WTC11 (cell line): ENCODE measurements at regions not wholly inside any gene's neighbourhood (a gene's known extent, or its start where the extent isn't known, plus 50 kb on each side); places are given as distances from the start of the nearest gene placed in this dataset.

Experiments
- ETV6 ChIP-seq: sonication (generic); formaldehyde crosslinking; IDR thresholded peaks from 2 replicates; pipeline ENCODE4 v1.8.1; 2022; ENCODE audit warnings: mild to moderate bottlenecking, missing genetic modification reagents
- FOXP1 ChIP-seq: sonication (generic); formaldehyde crosslinking; IDR thresholded peaks from 2 replicates; pipeline ENCODE4 v1.8.0; 2022; ENCODE audit warnings: missing genetic modification reagents, mild to moderate bottlenecking, moderate library complexity, borderline replicate concordance
- GABPB1 ChIP-seq: sonication (generic); formaldehyde crosslinking; IDR thresholded peaks from 2 replicates; pipeline ENCODE4 v1.8.1; 2023; ENCODE audit warnings: mild to moderate bottlenecking, missing genetic modification reagents
- GTF2I ChIP-seq: fragments of 250-450 bp; sonication (Bioruptor Pico); conservative IDR thresholded peaks from 2 replicates; pipeline ENCODE4 v1.4.0; 2021; ENCODE audit warnings: mild to moderate bottlenecking
- NR1H2 ChIP-seq: sonication (generic); formaldehyde crosslinking; IDR thresholded peaks from 2 replicates; pipeline ENCODE4 v1.9.0; 2021; ENCODE audit warnings: mild to moderate bottlenecking, moderate library complexity, missing genetic modification reagents
- SP1 ChIP-seq: sonication (generic); formaldehyde crosslinking; conservative IDR thresholded peaks from 2 replicates; pipeline ENCODE4 v1.8.1; 2022; ENCODE audit warnings: missing genetic modification reagents
- TF ChIP-seq, protein P1 (sequence below): fragments of 200-600 bp; IDR thresholded peaks from 2 replicates; pipeline ENCODE4 v1.8.0; 2022; ENCODE audit warnings: antibody characterized with exemption
- TF ChIP-seq, protein P2 (sequence below): sonication (generic); formaldehyde crosslinking; IDR thresholded peaks from 2 replicates; pipeline ENCODE4 v1.8.1; 2023; ENCODE audit warnings: mild to moderate bottlenecking, missing genetic modification reagents, borderline replicate concordance
- TF ChIP-seq, protein P3 (sequence below): sonication (generic); formaldehyde crosslinking; conservative IDR thresholded peaks from 2 replicates; pipeline ENCODE4 v1.8.1; 2022; ENCODE audit warnings: mild to moderate bottlenecking, missing genetic modification reagents
- TF ChIP-seq, protein P4 (sequence below): sonication (generic); formaldehyde crosslinking; IDR thresholded peaks from 2 replicates; pipeline ENCODE4 v1.8.1; 2023; ENCODE audit warnings: mild to moderate bottlenecking, missing genetic modification reagents

DNA sequence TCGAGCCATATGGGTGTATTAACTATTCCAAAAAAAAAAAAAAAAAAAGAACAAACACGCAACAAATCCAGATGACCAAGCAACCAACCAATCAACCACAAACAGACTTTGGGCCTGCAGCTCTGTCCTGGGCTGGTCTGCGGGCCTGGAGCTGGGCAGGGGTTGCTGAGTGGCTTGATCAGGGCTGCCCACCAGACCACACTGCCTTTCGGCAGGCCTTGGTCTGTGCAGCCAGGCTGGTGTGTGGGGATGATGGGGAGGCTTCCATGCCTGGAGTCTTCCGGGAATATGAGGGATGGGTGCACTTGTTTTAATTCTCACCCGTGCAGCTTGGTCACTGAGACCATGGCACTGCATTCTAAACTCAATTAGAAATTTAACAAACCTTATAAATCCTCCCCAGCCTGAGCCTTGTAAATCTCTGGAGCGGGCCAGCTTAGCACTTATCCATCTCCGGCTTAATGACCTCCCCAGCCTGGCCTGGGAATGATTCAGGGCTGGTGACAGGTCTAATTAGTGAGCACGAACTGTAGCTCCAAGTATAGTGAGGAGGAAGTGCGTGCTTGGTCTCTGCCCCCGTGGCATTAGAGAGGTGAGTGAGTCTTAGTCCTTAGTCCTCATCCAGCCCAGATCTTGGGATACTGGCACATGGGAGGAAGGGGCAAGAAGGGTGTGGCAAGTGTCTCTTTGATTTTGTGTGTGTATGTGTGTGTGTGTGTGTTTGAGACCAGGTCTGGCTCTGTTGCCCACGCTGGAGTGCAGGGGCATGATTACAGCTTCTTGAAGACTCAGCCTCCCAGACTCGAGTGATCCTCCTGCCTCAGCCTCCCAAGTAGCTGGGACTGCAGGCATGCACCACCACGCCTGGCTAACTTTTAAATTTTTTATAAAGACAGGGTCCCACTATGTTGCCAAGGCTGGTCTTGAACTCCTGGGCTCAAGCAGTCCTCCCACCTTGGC is 74.6 kb upstream of the CSF3R start:
- TF ChIP-seq GABPB1 (no peak), NR1H2 (CRISPR knock-in tag) (no peak), GTF2I (no peak), FOXP1 (CRISPR knock-in tag) (no peak), ETV6 (CRISPR knock-in tag) (no peak), SP1 (CRISPR knock-in tag) (no peak)
- TF ChIP-seq, protein P1, sequence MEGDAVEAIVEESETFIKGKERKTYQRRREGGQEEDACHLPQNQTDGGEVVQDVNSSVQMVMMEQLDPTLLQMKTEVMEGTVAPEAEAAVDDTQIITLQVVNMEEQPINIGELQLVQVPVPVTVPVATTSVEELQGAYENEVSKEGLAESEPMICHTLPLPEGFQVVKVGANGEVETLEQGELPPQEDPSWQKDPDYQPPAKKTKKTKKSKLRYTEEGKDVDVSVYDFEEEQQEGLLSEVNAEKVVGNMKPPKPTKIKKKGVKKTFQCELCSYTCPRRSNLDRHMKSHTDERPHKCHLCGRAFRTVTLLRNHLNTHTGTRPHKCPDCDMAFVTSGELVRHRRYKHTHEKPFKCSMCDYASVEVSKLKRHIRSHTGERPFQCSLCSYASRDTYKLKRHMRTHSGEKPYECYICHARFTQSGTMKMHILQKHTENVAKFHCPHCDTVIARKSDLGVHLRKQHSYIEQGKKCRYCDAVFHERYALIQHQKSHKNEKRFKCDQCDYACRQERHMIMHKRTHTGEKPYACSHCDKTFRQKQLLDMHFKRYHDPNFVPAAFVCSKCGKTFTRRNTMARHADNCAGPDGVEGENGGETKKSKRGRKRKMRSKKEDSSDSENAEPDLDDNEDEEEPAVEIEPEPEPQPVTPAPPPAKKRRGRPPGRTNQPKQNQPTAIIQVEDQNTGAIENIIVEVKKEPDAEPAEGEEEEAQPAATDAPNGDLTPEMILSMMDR, result no peak
- TF ChIP-seq, protein P2, sequence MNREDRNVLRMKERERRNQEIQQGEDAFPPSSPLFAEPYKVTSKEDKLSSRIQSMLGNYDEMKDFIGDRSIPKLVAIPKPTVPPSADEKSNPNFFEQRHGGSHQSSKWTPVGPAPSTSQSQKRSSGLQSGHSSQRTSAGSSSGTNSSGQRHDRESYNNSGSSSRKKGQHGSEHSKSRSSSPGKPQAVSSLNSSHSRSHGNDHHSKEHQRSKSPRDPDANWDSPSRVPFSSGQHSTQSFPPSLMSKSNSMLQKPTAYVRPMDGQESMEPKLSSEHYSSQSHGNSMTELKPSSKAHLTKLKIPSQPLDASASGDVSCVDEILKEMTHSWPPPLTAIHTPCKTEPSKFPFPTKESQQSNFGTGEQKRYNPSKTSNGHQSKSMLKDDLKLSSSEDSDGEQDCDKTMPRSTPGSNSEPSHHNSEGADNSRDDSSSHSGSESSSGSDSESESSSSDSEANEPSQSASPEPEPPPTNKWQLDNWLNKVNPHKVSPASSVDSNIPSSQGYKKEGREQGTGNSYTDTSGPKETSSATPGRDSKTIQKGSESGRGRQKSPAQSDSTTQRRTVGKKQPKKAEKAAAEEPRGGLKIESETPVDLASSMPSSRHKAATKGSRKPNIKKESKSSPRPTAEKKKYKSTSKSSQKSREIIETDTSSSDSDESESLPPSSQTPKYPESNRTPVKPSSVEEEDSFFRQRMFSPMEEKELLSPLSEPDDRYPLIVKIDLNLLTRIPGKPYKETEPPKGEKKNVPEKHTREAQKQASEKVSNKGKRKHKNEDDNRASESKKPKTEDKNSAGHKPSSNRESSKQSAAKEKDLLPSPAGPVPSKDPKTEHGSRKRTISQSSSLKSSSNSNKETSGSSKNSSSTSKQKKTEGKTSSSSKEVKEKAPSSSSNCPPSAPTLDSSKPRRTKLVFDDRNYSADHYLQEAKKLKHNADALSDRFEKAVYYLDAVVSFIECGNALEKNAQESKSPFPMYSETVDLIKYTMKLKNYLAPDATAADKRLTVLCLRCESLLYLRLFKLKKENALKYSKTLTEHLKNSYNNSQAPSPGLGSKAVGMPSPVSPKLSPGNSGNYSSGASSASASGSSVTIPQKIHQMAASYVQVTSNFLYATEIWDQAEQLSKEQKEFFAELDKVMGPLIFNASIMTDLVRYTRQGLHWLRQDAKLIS, result no peak
- TF ChIP-seq, protein P3, sequence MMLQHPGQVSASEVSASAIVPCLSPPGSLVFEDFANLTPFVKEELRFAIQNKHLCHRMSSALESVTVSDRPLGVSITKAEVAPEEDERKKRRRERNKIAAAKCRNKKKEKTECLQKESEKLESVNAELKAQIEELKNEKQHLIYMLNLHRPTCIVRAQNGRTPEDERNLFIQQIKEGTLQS (CRISPR knock-in tag), result no peak
- TF ChIP-seq, protein P4, sequence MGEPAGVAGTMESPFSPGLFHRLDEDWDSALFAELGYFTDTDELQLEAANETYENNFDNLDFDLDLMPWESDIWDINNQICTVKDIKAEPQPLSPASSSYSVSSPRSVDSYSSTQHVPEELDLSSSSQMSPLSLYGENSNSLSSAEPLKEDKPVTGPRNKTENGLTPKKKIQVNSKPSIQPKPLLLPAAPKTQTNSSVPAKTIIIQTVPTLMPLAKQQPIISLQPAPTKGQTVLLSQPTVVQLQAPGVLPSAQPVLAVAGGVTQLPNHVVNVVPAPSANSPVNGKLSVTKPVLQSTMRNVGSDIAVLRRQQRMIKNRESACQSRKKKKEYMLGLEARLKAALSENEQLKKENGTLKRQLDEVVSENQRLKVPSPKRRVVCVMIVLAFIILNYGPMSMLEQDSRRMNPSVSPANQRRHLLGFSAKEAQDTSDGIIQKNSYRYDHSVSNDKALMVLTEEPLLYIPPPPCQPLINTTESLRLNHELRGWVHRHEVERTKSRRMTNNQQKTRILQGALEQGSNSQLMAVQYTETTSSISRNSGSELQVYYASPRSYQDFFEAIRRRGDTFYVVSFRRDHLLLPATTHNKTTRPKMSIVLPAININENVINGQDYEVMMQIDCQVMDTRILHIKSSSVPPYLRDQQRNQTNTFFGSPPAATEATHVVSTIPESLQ (CRISPR knock-in tag), result no peak
